Activated CD4-positive, alpha-beta T cell treated with anti-CD3 and anti-CD28 coated beads for 4 hours (primary cell): ENCODE measurements at regions not wholly inside any gene's neighbourhood (a gene's known extent, or its start where the extent isn't known, plus 50 kb on each side); places are given as distances from the start of the nearest gene placed in this dataset.

Experiments
- DNase-seq, 2 donors: peaks; one replicate each; pipeline ENCODE4 v3.0.0-alpha.2; 2020

DNA sequence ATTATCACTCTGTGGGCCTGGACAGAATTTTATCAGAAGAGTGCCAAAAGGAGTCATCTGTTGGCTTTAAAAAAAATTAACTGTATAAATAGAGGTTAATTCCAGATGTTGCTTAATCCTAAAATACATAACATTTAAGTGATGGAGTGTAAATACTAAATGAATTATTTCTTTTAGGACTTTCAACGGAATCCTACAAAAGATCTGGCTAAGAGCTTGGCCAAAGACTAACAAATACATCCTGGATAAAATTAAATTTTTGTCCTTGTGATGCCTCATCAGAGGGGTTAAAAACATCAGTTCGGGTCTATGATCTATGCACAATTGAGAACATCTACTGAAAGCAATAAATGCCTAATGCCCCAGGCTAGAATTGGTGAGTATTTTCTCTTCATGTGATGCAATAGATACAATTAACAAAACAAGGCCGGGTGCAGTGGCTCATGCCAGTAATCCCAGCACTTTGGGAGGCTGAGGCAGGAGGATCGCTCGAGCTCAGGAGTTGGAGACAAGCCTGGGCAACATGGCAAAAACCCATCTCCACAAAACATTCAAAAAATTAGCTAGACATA, 49.8 kb upstream of the RAP1B start:
- no peak for DNase-seq
